GM12891 (cell line): ENCODE measurements at regions not wholly inside any gene's neighbourhood (a gene's known extent, or its start where the extent isn't known, plus 50 kb on each side); places are given as distances from the start of the nearest gene placed in this dataset.

Experiments used
- PAX5 ChIP-seq: IDR thresholded peaks from 2 replicates; pipeline ENCODE4 v1.6.1; 2011; ENCODE audit warnings: low read length, moderate library complexity, mild to moderate bottlenecking; ENCODE audit not compliant: insufficient read depth, severe bottlenecking
- POLR2A ChIP-seq: IDR thresholded peaks from 2 replicates; pipeline ENCODE4 v1.6.1; 2011; ENCODE audit warnings: low read depth, low read length, control low read depth
- POLR2AphosphoS5 ChIP-seq: IDR thresholded peaks from 2 replicates; pipeline ENCODE4 v1.6.1; 2011; ENCODE audit warnings: low read depth, low read length, control low read depth
- POU2F2 ChIP-seq: IDR thresholded peaks from 2 replicates; pipeline ENCODE4 v1.6.1; 2011; ENCODE audit warnings: low read depth, mild to moderate bottlenecking, control low read depth, low read length, moderate library complexity
- SPI1 ChIP-seq: IDR thresholded peaks from 2 replicates; pipeline ENCODE4 v1.6.1; 2011; ENCODE audit warnings: low read depth, low read length, control low read depth
- TAF1 ChIP-seq: IDR thresholded peaks from 2 replicates; pipeline ENCODE4 v1.6.1; 2011; ENCODE audit warnings: low read depth, low read length, control low read depth

DNA sequence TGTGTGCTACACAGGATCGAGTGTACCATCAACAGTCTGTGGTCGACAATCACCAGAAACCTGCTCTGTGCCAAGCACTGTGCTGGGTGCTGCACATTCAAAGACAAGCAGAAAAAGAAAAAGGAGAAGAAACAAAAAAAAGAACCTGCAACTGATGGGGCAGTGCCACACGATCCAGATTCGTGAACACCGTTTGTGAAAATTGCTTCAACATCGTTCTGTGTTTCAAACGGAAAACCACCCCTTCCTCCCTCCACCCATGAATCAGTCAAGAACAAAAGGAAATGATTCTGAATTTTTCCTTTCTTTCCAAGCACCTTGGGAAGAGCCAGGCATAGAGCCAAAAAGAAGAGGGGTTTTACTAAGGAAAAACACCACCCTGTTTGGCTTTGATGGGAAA lies 129.2 kb upstream of the ARID1B start:
- no peak for TF ChIP-seq POLR2A
- no peak for TF ChIP-seq TAF1
- TF ChIP-seq POLR2AphosphoS5 = no peak
- TF ChIP-seq PAX5 = no peak
- TF ChIP-seq POU2F2 = no peak
- TF ChIP-seq SPI1 = no peak
